ENCODE measurements at regions not wholly inside any gene's neighbourhood (a gene's known extent, or its start where the extent isn't known, plus 50 kb on each side); places are given as distances from the start of the nearest gene placed in this dataset.

DNA sequence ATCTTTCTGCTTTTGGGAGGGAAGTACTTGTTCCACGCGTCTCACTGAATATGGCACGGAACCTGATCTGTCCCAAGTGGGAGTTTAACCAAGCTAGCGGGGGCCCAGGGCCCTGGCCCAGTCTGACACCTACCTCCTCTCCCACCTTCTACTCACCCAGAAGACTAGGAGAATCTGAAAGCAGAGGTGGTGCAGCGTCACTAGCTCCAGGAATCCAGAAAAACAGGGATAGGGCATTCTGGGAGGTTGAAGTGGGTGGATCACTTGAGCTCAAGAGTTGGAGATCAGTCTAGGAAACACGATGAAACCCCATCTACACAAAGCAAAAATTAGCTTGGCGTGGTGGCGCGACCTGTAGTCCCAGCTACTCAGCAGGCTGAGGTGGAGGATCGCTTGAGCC, 163.5 kb upstream of the ZNF267 start:
- H3K4me3 ChIP-seq (ENCODE audit: low read depth, low read length, poor library complexity, severe bottlenecking): no peak overlapping the region

DNA sequence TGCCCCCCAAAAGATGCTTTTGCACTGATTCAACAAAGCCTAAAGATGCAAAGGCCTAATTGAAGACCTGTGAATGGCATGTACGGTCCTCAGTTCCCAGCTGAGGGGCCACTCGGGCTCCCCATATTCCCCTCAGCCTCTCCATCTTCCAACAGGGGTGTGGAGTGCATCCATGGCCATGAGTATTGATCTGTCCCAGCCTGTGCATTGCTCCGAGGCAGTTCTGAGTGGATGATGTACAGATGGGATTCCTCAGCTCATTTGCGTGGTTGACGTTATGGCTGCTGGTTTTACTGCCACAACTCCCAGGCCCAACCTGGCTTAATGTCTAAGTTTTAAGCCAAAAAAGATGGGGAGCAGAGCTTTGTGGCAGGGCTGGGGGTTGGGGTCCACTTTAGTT, 162.7 kb upstream of the ZNF267 start:
- H3K4me2 ChIP-seq (ENCODE audit: low read length): no peak overlapping the region
- POLR2A ChIA-PET: interaction anchor here (1.0 kb wide), 1 partner anchor 181 kb away, joined by 3 read pairs; no protein-coding TSS in a partner anchor

More for the DNA sequence above, 163.5 kb upstream of the ZNF267 start:
- BruUV-seq (replicated peaks): no TSS peak
- H3K4me2 ChIP-seq (ENCODE audit: low read length): no peak overlapping the region
- DNase-seq (ENCODE audit: low spot score): no peak
- no peaks in the 10 kb centered on the region for H3K9me3 ChIP-seq (ENCODE audit: low read length)
- intact Hi-C loops (cut with micrococcal nuclease; ENCODE audit: unreplicated experiment): no loop called here
- 0 out of 2 replicates have a peak, but pooled peaks cover 8% of the 10 kb centered on the region for H4K20me1 ChIP-seq (ENCODE audit: insufficient read depth, low read length)
- TF ChIP-seq EZH2phosphoT487 (IDR thresholded peaks at IDR 0.05; ENCODE audit: borderline replicate concordance, low read depth, low read length) (no peak), CTCF (conservative IDR thresholded peaks at IDR 0.05; ENCODE audit: low read length) (no peak)
- no peaks in the 10 kb centered on the region for H3K9me2 ChIP-seq (ENCODE audit: insufficient read depth, low read length)
- H2AFZ ChIP-seq (ENCODE audit: low read length): no peak overlapping the region
- ChIA-PET CTCF (ENCODE audit: unreplicated experiment) (no interaction called here), POLR2A (no interaction called here)
- H3K4me1 ChIP-seq (ENCODE audit: insufficient read depth, low read length, poor library complexity, severe bottlenecking): peaks cover 18% of the 10 kb centered on the region
- H3K79me2 ChIP-seq (ENCODE audit: insufficient read depth, low read depth, low read length): peaks cover 15% of the 10 kb centered on the region; the same call in 1 of the 2 replicates
- H3K27ac ChIP-seq (ENCODE audit: low read depth, low read length, poor library complexity, severe bottlenecking): no peak overlapping the region
- peaks cover 42% of the 10 kb centered on the region for H3K36me3 ChIP-seq (ENCODE audit: insufficient read depth, low read length)

More for the DNA sequence above, 162.7 kb upstream of the ZNF267 start:
- Histone ChIP-seq H2AFZ (ENCODE audit: low read length) (no peak overlapping the region), H3K4me3 (ENCODE audit: low read depth, low read length, poor library complexity, severe bottlenecking) (no peak overlapping the region), H3K4me1 (ENCODE audit: insufficient read depth, low read length, poor library complexity, severe bottlenecking) (peaks cover 24% of the 10 kb centered on the region), H3K9me3 (ENCODE audit: low read length) (no peaks in the 10 kb centered on the region), H3K27ac (ENCODE audit: low read depth, low read length, poor library complexity, severe bottlenecking) (no peak overlapping the region), H3K36me3 (ENCODE audit: insufficient read depth, low read length) (peaks cover 42% of the 10 kb centered on the region), H3K79me2 (ENCODE audit: insufficient read depth, low read depth, low read length) (peaks cover 16% of the 10 kb centered on the region; the same call in 1 of the 2 replicates), H3K9me2 (ENCODE audit: insufficient read depth, low read length) (no peaks in the 10 kb centered on the region), H4K20me1 (ENCODE audit: insufficient read depth, low read length) (0 out of 2 replicates have a peak, but pooled peaks cover 8% of the 10 kb centered on the region)
- DNase-seq (ENCODE audit: low spot score): no peak
- TF ChIP-seq CTCF (conservative IDR thresholded peaks at IDR 0.05; ENCODE audit: low read length): no peak
- TF ChIP-seq EZH2phosphoT487 (IDR thresholded peaks at IDR 0.05; ENCODE audit: borderline replicate concordance, low read depth, low read length): no peak
- BruUV-seq (replicated peaks): no TSS peak
- CTCF ChIA-PET (ENCODE audit: unreplicated experiment): no interaction called here
- intact Hi-C loops (cut with micrococcal nuclease; ENCODE audit: unreplicated experiment): no loop called here
